ENCODE measurements at regions not wholly inside any gene's neighbourhood (a gene's known extent, or its start where the extent isn't known, plus 50 kb on each side); places are given as distances from the start of the nearest gene placed in this dataset.
"Not testable (repeated sequence)": the region's sequence is repeated elsewhere in the genome, so short reads cannot be mapped to it uniquely, and the experiment has no call there.

DNA sequence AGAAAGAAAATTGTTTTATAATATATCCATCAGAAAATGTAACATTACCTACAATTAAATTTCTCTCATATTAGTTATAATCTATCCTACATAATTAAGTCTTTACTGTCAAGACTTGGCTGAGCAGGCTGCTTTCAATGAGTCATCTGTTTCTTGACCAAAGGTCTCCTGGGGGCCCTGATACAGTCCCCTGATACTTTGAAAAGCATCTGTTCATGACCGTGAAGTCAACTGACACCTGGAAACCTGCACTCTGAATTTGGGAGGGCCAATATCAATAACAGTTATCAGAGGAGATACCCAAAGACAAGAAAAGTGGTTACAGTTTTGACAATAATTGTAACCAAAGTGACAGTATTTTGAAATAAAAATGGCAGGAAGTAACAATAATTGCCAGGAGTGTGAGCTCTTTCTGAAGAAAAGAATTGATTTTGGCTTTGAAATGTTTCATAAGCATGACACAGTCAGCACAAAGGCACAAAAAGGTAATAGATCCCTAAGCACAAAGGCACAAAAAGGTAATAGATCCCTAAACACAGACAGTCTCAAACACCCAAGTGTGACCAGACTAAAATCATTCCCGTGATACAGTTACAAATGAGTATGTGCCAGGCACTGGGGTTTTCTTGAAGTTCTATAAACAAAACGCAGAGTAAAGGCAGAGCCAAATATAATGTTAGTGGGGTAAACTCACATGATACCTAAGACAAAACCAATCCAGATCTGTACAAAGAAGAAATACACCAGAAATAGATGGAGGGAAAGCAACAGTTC is 260.7 kb downstream of the PLOD2 start:
- no peak for DNase-seq

GRCh38 chr3:145902166-145902565 is 258.8 kb downstream of the PLOD2 start:
- no peak for DNase-seq

DNA sequence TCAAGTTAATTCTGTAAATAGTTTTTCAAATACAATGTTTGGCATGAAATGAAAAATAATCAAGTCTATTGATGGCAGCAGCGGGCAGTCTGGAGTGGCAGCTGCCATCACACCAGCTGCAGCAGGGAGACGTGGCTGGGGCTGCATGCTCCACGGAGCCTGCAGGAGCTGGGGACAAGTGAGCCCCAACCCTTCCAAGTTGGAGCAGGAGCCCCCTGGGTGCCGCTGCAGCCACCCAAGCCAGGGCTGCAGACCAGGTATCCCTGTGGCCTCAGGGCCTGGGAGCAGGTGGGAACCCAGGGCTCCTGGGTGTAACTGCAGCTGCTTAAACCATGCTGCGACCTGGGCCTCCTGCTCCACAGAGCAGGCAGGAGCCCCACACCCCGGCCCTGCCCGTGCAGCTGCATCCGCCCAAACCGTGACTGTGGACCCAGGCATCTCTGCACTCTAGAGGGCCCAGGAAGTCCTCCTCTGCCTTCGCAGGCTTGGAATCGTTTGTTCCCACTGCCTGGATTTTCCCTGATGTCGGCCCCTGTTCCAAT is 257.4 kb downstream of the PLOD2 start:
- DNase-seq, result peak; percentile 60 to 64

DNA sequence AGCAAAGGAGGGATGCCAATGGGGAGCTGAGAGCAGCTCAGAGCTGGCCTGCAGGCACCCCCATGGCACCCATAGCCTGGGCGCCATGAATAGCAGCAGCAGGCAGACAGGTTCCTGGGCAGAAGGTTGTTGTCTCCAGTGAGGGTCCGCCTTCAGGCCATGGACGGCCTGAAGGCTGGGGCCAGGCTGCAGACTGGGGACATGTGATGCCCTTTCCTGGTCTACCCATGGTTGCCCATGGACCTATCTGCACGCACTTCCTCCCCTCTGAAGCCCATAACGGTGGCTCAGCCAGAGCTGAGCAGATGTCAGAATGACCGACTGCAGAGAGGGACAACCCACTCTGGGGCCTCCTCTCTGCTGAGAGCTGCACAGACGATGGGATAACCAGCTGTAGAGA is 256.8 kb downstream of the PLOD2 start:
- peak in 1 of 2 experiments; percentile 15 for DNase-seq

GRCh38 chr3:145906301-145906700 is 254.7 kb downstream of the PLOD2 start:
- DNase-seq, result no peak

DNA sequence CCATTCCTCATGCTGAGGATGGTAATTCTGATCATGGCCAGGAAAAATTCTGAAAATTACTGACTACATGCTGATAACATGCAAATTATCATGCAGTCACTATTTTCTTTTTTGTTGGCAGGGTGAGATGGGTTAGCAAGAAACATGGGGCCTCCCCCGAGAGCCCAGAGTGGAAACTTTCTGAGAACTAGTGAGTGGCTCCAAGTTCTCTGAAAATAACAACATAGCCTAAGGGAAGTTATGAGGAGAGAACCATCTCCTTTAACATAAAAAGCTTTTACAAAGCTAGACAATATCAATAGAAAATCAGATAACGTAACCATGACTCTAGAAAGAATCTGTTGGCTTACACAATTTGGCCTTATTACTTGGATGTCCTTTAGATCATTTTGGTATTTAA is 254.2 kb downstream of the PLOD2 start:
- no peak for DNase-seq

GRCh38 chr3:145911016-145911415 is 250.0 kb downstream of the PLOD2 start:
- no peak for DNase-seq

DNA sequence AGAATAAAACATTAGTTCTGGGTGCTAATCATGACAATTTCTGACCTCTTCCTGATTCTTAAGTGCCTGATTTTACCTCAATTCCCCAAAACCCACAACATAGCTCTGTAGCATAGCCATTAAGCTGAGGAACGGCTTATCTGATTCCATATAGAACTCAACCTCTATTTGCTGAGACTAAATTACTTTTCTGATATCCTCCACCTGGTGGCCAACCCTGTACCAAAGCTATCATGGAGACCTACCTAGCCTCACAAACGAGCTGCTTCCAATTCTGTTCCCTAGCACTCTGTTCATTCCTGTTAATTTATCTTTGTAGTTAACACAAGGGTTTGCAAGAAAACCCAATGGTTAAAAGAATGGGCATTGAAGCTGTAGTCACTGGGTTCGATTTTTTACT is 245.2 kb downstream of the PLOD2 start:
- DNase-seq, result no peak

GRCh38 chr3:145927736-145928135 is 233.2 kb downstream of the PLOD2 start:
- DNase-seq, result not testable (repeated sequence)

GRCh38 chr3:145936971-145937370 is 224.0 kb downstream of the PLOD2 start:
- DNase-seq, result no peak

- peak in 1 of 2 experiments; percentile 23 for DNase-seq
Observed at GRCh38 chr3:145939431-145939830, 221.6 kb downstream of the PLOD2 start.

- no peak for DNase-seq
Observed at GRCh38 chr3:145942052-145942451, 218.9 kb downstream of the PLOD2 start.

GRCh38 chr3:145943952-145944351 is 217.0 kb downstream of the PLOD2 start:
- no peak for DNase-seq

DNA sequence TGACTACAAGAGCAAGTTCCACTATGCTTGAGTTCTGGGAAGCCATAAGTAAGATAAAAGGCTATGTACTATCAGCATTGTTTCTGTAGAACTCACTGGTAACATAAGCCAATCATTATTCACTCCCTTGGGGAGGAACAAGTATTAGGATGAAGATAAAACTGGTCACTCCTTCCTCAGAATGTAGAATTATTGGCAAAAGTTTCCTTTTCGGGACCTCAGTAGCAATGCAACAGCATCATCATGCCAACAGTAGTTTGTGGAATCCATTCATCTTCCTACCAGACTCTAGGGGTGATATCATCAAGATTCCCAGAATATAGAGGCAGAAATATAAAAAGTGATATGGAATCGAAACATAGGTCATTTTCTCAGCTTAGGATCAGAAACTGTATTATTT is 209.5 kb downstream of the PLOD2 start:
- DNase-seq, result no peak

- DNase-seq, result no peak
Observed at GRCh38 chr3:145952536-145952935, 208.4 kb downstream of the PLOD2 start.

DNA sequence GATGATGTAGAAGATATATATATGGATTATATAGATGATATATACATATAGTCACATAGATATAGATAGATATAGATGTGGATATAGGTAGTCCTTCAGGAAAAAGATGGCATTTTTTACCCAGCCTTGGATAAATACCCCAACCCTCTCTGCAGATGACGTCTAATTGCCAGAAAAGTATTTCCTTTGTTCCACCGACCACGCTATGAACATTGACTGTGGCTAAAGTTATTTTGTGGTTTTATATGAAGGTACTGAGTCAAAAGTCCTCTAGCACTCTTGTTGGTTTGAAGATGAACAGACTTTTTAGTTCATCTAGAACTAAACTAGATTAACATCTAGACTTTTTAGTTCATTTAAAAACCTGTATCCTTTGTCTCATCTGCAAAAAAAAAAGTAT is 207.7 kb downstream of the PLOD2 start:
- DNase-seq, result no peak

DNA sequence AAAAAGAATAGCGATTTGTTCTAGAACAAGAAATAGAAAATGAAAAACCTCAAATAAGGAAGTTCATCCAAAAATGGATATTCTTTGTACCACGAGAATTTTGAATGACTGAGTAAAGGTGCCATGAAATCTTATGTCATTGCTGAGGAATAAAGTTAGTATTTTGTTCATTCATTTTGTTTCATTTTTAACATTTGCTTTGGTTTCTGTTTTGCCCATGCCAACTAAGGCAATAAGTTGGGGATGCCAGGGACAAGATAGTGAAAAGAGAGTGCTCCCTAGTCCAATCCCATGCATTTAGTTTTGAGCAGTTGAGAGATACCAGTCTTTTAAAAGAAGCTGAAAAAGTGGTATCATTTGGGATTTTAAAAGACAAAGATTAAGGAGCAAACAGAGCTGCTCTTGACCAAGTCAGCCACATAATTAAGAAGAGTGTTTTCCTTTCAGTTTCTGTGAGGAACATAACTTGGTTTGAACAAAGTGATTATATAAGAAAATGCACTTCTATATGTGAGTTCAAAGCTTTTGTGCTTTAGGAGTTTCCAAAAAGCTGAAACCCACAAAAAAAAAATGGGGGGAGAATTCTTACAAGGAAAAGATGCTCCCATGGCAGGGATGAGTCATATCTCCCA is 201.4 kb downstream of the PLOD2 start:
- no peak for DNase-seq

DNA sequence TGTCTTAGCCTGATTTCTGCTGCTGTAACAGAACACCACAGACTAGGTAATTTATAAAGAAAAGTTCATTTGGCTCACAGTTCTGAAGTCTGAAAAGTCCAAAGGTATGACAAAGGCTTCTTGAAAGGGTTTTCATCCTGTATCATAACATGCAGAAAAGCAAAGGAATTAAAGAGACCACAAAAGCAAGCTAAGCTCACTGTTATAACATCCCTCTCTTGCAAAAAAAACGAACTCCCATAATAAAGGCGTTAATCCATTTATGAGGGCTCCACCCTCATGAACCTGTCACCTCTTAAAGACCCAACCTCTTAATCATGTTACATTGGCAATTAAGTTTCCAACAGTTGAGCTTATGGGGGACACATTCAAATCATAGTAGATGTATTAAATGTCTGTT is 197.9 kb downstream of the PLOD2 start:
- no peak for DNase-seq

DNA sequence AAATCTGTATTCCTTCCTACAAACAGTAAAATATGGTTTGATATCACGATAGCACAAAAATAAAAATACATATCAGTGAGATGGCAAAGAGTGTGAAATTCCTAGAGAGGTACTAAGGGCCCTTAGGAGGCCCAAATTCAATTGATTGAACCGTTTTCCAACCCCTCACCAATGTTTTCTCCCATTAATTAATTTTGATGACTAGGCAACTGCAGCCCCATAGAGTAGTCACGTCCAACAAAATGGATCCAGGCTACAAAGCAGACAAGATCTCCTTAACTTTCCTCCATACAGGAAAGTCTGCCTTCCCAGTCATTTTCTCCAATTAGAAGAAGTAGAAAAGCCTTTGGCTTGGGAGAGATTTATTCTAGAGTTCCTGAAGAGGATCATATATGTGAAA is 193.9 kb downstream of the PLOD2 start:
- DNase-seq, result no peak

DNA sequence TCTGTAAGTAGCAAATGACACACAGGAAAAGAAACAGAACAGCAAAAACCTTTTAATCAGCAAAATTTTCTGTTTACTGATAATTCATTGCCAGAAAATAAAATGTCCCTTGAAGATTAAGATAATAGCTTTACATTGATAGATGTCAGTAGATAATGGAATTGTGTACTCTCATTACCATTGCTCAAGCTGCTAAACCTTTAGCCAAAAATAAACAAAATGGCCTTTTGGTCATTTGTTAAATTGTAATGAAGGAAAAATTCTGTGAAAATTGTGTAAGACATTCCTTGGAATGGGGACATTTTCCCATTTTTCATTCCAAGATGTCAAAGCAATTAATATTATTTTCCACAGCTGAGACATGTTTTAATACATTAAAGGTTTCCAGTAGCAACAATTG is 189.8 kb downstream of the PLOD2 start:
- no peak for DNase-seq

GRCh38 chr3:145972851-145973250 is 188.1 kb downstream of the PLOD2 start:
- no peak for DNase-seq

DNA sequence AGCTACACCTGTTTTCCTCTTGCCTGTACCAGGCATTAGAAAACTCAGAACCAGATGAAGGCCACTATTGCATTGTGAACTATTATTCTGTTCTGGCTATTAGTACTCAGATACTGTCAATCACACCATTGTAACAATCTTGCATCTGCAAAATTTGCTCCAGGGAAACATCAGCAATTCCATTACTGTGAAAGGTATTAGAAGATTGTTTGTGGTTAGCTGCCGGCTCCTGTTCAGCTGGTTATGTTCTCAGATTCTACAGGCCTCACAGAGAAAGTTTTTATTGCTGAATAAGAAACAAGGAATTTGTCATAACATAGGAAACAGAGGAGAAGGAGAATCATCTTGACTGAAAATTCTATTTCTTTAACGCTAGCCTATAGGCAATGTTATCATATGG is 179.9 kb downstream of the PLOD2 start:
- DNase-seq, result no peak

- DNase-seq, result no peak
Observed at GRCh38 chr3:145983101-145983500, 177.9 kb downstream of the PLOD2 start.

Measured in SHP77 (cell line).